ENCODE measurements at regions not wholly inside any gene's neighbourhood (a gene's known extent, or its start where the extent isn't known, plus 50 kb on each side); places are given as distances from the start of the nearest gene placed in this dataset.

GRCh38 chr13:104414771-104415170 lies 1348.6 kb upstream of the SLC10A2 start:
- DNase-seq (ENCODE audit: low read depth) = no peak

- DNase-seq (ENCODE audit: low read depth) = no peak
Observed at GRCh38 chr13:104414181-104414580, 1348.0 kb upstream of the SLC10A2 start.

- DNase-seq (ENCODE audit: low read depth) = no peak
Observed at GRCh38 chr13:104411141-104411765, 1345.0 kb upstream of the SLC10A2 start.

- no peak for DNase-seq (ENCODE audit: low read depth)
Observed at GRCh38 chr13:104408733-104409132, 1342.5 kb upstream of the SLC10A2 start.

- DNase-seq (ENCODE audit: low read depth) = no peak
Observed at GRCh38 chr13:104404325-104404724, 1338.1 kb upstream of the SLC10A2 start.

GRCh38 chr13:104389691-104390090 lies 1323.5 kb upstream of the SLC10A2 start:
- no peak for DNase-seq (ENCODE audit: low read depth)

GRCh38 chr13:104387510-104387909 lies 1321.3 kb upstream of the SLC10A2 start:
- DNase-seq (ENCODE audit: low read depth) = no peak

GRCh38 chr13:104385404-104385803 lies 1319.2 kb upstream of the SLC10A2 start:
- no peak for DNase-seq (ENCODE audit: low read depth)

GRCh38 chr13:104382951-104383350 lies 1316.7 kb upstream of the SLC10A2 start:
- no peak for DNase-seq (ENCODE audit: low read depth)

- DNase-seq (ENCODE audit: low read depth) = no peak
Observed at GRCh38 chr13:104376588-104376987, 1310.4 kb upstream of the SLC10A2 start.

GRCh38 chr13:104375614-104376013 lies 1309.4 kb upstream of the SLC10A2 start:
- DNase-seq (ENCODE audit: low read depth) = no peak

GRCh38 chr13:104372095-104372655 lies 1306.0 kb upstream of the SLC10A2 start:
- DNase-seq (ENCODE audit: low read depth) = no peak

- no peak for DNase-seq (ENCODE audit: low read depth)
Observed at GRCh38 chr13:104365430-104365829, 1299.2 kb upstream of the SLC10A2 start.

GRCh38 chr13:104357672-104358354 lies 1291.6 kb upstream of the SLC10A2 start:
- no peak for DNase-seq (ENCODE audit: low read depth)

- DNase-seq (ENCODE audit: low read depth) = no peak
Observed at GRCh38 chr13:104357174-104357573, 1291.0 kb upstream of the SLC10A2 start.

GRCh38 chr13:104355041-104355670 lies 1288.9 kb upstream of the SLC10A2 start:
- no peak for DNase-seq (ENCODE audit: low read depth)

- DNase-seq (ENCODE audit: low read depth) = no peak
Observed at GRCh38 chr13:104327211-104327610, 1261.0 kb upstream of the SLC10A2 start.

- DNase-seq (ENCODE audit: low read depth) = no peak
Observed at GRCh38 chr13:104326523-104326922, 1260.3 kb upstream of the SLC10A2 start.

- no peak for DNase-seq (ENCODE audit: low read depth)
Observed at GRCh38 chr13:104321756-104322155, 1255.5 kb upstream of the SLC10A2 start.

- no peak for DNase-seq (ENCODE audit: low read depth)
Observed at GRCh38 chr13:104320446-104320845, 1254.2 kb upstream of the SLC10A2 start.

GRCh38 chr13:104318121-104318520 lies 1251.9 kb upstream of the SLC10A2 start:
- no peak for DNase-seq (ENCODE audit: low read depth)

- DNase-seq (ENCODE audit: low read depth) = no peak
Observed at GRCh38 chr13:104315606-104316005, 1249.4 kb upstream of the SLC10A2 start.

GRCh38 chr13:104314926-104315535 lies 1248.8 kb upstream of the SLC10A2 start:
- no peak for DNase-seq (ENCODE audit: low read depth)

Data from stimulated activated CD4-positive, alpha-beta T cell treated with anti-CD3 and anti-CD28 coated beads, Interleukin-2, amount 100 ng/mL, for 4 hours (primary cell).